ENCODE measurements at regions not wholly inside any gene's neighbourhood (a gene's known extent, or its start where the extent isn't known, plus 50 kb on each side); places are given as distances from the start of the nearest gene placed in this dataset.

DNA sequence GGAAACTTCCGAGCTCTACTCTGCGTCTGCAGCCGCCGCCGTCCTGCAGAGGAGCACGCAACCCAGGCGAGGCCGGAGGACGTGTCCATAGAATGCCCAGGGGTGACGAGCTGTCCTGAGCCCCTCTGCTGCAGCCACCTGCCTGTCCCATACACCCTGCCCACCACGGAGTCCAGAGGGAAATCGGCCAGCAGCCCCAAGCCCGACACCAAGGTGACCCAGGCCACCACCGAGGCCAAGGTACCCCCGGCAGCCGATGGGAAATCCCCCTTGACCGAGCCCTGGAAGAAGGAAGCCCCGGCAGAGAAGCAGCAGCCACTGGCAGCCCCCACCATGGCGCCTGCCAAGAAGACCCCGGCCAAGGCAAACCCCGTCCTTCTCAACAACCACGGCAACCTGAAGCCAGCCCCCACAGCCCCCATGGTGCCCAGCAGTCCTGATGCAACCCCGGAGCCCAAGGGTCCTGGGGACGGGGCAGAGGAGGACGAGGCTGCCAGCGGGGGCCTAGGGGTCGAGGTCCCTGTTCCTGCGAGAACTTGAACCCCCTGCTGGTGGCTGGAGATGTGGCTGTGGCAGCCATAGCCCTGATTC lies 128.7 kb upstream of the C14orf180 start:
- no peak for FAIRE-seq
- no TSS peak for BruUV-seq (replicated peaks)
- no peaks in the 10 kb centered on the region for H4K20me1 ChIP-seq (replicated peaks; ENCODE audit: control insufficient read depth, insufficient read depth, low read length)
- no peak for ATAC-seq
- H3K4me2 ChIP-seq (ENCODE audit: insufficient read depth, low read length): no peak overlapping the region
- no peak overlapping the region for H3K27ac ChIP-seq (ENCODE audit: extremely low read depth, low read depth, low read length)
- 2% methylated on average over 12 of the region's 28 CpGs for WGBS (ENCODE audit: insufficient coverage, low coverage, missing lambda C conversion rate)
- no peaks in the 10 kb centered on the region for H3K9me1 ChIP-seq (ENCODE audit: control insufficient read depth, insufficient read depth, low read length)
- in situ Hi-C loops (cut with MboI) (no loop called here), intact Hi-C loops (cut with micrococcal nuclease) (no loop called here)
- H3K4me3 ChIP-seq: no peak overlapping the region
- H3K9ac ChIP-seq (ENCODE audit: insufficient read depth in 1 of 2, low read depth in 2 of 2, low read length in 2 of 2): no peak overlapping the region
- H3K4me1 ChIP-seq (replicated peaks in 1 of 2; ENCODE audit: control insufficient read depth in 2 of 2, insufficient read depth in 2 of 2, low read length in 2 of 2): no peaks in the 10 kb centered on the region
- H3K79me2 ChIP-seq (ENCODE audit: control insufficient read depth, insufficient read depth, low read length): no peaks in the 10 kb centered on the region
- H3K27me3 ChIP-seq (ENCODE audit: control insufficient read depth in 2 of 2, insufficient read depth in 2 of 2, low read length in 2 of 2): no peaks in the 10 kb centered on the region
- ChIA-PET CTCF (ENCODE audit: low intra/inter-chr PET ratio) (no interaction called here), POLR2A (no interaction called here)
- no peaks in the 10 kb centered on the region for H3K36me3 ChIP-seq (ENCODE audit: control insufficient read depth, insufficient read depth, low read length)
- no peak for DNase-seq (ENCODE audit: extremely low read depth in 1 of 4, low spot score in 3 of 4)
- H2AFZ ChIP-seq (ENCODE audit: low read depth, low read length): no peak overlapping the region
- H3K9me3 ChIP-seq (replicated peaks; ENCODE audit: control insufficient read depth, insufficient read depth, low read depth, low read length): no peaks in the 10 kb centered on the region
- TF ChIP-seq, protein P1, sequence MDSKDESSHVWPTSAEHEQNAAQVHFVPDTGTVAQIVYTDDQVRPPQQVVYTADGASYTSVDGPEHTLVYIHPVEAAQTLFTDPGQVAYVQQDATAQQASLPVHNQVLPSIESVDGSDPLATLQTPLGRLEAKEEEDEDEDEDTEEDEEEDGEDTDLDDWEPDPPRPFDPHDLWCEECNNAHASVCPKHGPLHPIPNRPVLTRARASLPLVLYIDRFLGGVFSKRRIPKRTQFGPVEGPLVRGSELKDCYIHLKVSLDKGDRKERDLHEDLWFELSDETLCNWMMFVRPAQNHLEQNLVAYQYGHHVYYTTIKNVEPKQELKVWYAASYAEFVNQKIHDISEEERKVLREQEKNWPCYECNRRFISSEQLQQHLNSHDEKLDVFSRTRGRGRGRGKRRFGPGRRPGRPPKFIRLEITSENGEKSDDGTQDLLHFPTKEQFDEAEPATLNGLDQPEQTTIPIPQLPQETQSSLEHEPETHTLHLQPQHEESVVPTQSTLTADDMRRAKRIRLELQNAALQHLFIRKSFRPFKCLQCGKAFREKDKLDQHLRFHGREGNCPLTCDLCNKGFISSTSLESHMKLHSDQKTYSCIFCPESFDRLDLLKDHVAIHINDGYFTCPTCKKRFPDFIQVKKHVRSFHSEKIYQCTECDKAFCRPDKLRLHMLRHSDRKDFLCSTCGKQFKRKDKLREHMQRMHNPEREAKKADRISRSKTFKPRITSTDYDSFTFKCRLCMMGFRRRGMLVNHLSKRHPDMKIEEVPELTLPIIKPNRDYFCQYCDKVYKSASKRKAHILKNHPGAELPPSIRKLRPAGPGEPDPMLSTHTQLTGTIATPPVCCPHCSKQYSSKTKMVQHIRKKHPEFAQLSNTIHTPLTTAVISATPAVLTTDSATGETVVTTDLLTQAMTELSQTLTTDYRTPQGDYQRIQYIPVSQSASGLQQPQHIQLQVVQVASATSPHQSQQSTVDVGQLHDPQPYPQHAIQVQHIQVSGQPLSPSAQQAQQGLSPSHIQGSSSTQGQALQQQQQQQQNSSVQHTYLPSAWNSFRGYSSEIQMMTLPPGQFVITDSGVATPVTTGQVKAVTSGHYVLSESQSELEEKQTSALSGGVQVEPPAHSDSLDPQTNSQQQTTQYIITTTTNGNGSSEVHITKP (IDR thresholded peaks at IDR 0.05; ENCODE audit: partially characterized antibody): peak; percentile 57
- TF ChIP-seq, protein P2, sequence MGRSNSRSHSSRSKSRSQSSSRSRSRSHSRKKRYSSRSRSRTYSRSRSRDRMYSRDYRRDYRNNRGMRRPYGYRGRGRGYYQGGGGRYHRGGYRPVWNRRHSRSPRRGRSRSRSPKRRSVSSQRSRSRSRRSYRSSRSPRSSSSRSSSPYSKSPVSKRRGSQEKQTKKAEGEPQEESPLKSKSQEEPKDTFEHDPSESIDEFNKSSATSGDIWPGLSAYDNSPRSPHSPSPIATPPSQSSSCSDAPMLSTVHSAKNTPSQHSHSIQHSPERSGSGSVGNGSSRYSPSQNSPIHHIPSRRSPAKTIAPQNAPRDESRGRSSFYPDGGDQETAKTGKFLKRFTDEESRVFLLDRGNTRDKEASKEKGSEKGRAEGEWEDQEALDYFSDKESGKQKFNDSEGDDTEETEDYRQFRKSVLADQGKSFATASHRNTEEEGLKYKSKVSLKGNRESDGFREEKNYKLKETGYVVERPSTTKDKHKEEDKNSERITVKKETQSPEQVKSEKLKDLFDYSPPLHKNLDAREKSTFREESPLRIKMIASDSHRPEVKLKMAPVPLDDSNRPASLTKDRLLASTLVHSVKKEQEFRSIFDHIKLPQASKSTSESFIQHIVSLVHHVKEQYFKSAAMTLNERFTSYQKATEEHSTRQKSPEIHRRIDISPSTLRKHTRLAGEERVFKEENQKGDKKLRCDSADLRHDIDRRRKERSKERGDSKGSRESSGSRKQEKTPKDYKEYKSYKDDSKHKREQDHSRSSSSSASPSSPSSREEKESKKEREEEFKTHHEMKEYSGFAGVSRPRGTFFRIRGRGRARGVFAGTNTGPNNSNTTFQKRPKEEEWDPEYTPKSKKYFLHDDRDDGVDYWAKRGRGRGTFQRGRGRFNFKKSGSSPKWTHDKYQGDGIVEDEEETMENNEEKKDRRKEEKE (IDR thresholded peaks at IDR 0.05; ENCODE audit: borderline replicate concordance in 1 of 2, control insufficient read depth in 1 of 2, low read depth in 2 of 2, low read length in 1 of 2): no peak

Measured in K562 (cell line).